ENCODE measurements at regions not wholly inside any gene's neighbourhood (a gene's known extent, or its start where the extent isn't known, plus 50 kb on each side); places are given as distances from the start of the nearest gene placed in this dataset.

DNA sequence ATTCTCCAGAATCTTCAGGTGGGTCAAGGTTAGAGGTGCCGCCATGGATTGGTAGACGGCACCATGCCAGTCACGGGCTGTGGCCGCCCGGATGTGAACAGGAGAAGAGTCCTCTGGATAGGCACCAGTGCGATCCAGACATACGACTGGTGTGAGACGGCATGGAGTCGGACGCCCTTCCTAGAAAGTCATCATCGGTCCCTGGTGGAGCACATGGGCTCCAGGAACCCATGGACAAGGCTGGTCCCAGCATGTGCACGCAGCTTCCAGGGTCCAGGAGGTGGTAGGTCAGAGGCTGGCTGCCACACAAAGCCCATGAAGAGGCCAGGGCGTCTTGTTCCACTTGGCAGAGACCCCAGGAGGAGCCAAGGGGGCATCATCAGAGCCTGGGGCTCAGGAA lies 276.1 kb upstream of the LRRC3B start:
- TF ChIP-seq, protein P1, sequence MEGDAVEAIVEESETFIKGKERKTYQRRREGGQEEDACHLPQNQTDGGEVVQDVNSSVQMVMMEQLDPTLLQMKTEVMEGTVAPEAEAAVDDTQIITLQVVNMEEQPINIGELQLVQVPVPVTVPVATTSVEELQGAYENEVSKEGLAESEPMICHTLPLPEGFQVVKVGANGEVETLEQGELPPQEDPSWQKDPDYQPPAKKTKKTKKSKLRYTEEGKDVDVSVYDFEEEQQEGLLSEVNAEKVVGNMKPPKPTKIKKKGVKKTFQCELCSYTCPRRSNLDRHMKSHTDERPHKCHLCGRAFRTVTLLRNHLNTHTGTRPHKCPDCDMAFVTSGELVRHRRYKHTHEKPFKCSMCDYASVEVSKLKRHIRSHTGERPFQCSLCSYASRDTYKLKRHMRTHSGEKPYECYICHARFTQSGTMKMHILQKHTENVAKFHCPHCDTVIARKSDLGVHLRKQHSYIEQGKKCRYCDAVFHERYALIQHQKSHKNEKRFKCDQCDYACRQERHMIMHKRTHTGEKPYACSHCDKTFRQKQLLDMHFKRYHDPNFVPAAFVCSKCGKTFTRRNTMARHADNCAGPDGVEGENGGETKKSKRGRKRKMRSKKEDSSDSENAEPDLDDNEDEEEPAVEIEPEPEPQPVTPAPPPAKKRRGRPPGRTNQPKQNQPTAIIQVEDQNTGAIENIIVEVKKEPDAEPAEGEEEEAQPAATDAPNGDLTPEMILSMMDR (IDR thresholded peaks at IDR 0.05): no peak
- TF ChIP-seq POLR2A (IDR thresholded peaks at IDR 0.05): no peak
